Mesodermal cell (in vitro differentiated cells): ENCODE measurements at regions not wholly inside any gene's neighbourhood (a gene's known extent, or its start where the extent isn't known, plus 50 kb on each side); places are given as distances from the start of the nearest gene placed in this dataset.

Experiments
- H3K27ac ChIP-seq: 2 replicates; pipeline ENCODE4 v1.7.0; 2013; ENCODE audit warnings: mild to moderate bottlenecking, low read depth, low read length, moderate library complexity; ENCODE audit not compliant: severe bottlenecking
- H3K36me3 ChIP-seq: 2 replicates; pipeline ENCODE4 v1.7.1; 2013; ENCODE audit warnings: mild to moderate bottlenecking, low read length, moderate library complexity; ENCODE audit not compliant: control insufficient read depth, insufficient read depth
- H3K4me1 ChIP-seq: one replicate; pipeline ENCODE4 v1.7.1; 2013; ENCODE audit warnings: mild to moderate bottlenecking, low read length; ENCODE audit not compliant: insufficient read depth, control insufficient read depth, poor library complexity, severe bottlenecking
- H3K4me3 ChIP-seq: 2 replicates; pipeline ENCODE4 v1.7.0; 2013; ENCODE audit warnings: low read length, control low read depth, mild to moderate bottlenecking; ENCODE audit not compliant: insufficient read depth, poor library complexity, severe bottlenecking; ENCODE audit errors: extremely low read depth
- H3K9me3 ChIP-seq: 2 replicates; pipeline ENCODE4 v1.7.1; 2013; ENCODE audit warnings: mild to moderate bottlenecking, low read length, moderate library complexity; ENCODE audit not compliant: control insufficient read depth
- WGBS, 2 experiments: methylation state at CpG; one replicate each; pipeline ENCODE4 v1.1.5; 2013; ENCODE audit warnings: missing lambda C conversion rate in 2 of 2; ENCODE audit not compliant: insufficient coverage in 2 of 2; 5-methylcytosine and 5-hydroxymethylcytosine counted together

GRCh38 chr15:93506646-93507045 lies 417.6 kb upstream of the RGMA start:
- no peaks in the 10 kb centered on the region for H3K36me3 ChIP-seq
- H3K9me3 ChIP-seq, result no peaks in the 10 kb centered on the region
- H3K27ac ChIP-seq, result no peak overlapping the region
- no peak overlapping the region for H3K4me3 ChIP-seq
- WGBS, 2 experiments, result 87 to 90% methylated on average over 7 to 8 of the region's 11 CpGs
- H3K4me1 ChIP-seq, result no peaks in the 10 kb centered on the region

DNA sequence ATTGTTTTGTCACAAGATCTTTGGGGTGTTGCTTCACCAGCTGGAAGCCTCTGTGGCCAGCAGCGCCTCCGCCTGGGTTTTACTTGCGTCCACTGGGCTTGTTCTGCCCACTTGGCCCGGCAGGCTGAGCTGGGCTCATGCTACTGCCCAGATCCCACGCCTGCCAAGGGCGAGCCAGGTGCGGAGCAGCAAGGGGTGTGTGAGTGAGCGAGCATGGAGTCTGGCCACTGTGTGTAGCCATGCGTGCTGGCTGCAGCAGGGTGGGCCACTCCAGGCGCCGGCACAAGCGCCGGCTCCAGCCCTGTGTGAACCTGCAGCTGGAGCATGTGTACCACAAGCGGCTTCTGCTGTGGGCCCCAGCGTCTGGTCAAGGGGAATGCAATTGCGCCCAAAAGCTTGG lies 416.5 kb upstream of the RGMA start:
- no peaks in the 10 kb centered on the region for H3K4me1 ChIP-seq
- 87 to 94% methylated on average over 16 of the region's 16 CpGs for WGBS, 2 experiments
- H3K36me3 ChIP-seq, result no peaks in the 10 kb centered on the region
- H3K4me3 ChIP-seq, result no peak overlapping the region
- H3K27ac ChIP-seq, result no peak overlapping the region
- H3K9me3 ChIP-seq, result no peaks in the 10 kb centered on the region

GRCh38 chr15:93501946-93502345 lies 412.9 kb upstream of the RGMA start:
- no peaks in the 10 kb centered on the region for H3K36me3 ChIP-seq
- WGBS, 2 experiments, result no CpG with 5 or more reads among the region's 2 CpGs
- H3K27ac ChIP-seq, result no peak overlapping the region
- H3K4me3 ChIP-seq, result no peak overlapping the region
- H3K4me1 ChIP-seq, result no peaks in the 10 kb centered on the region
- no peaks in the 10 kb centered on the region for H3K9me3 ChIP-seq

DNA sequence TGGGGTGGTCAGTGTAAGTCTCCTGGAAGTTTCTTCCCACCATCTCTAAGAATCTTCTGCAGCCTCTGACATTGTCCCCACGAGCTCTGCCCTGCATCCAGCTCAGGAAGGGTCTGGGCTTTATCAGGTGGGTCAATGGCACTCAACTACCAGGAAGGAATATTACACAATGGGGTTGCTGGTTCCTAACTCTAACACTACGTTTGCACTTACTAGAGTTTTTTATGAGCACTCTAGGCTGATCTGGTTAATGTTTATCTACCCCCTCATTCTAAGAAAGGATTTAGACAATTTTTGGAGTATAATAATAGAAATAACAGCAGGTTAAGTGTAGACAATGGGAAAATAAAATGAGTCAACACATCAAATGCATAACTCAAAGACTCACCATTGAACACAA lies 411.1 kb upstream of the RGMA start:
- H3K27ac ChIP-seq, result no peak overlapping the region
- no peaks in the 10 kb centered on the region for H3K4me1 ChIP-seq
- no peak overlapping the region for H3K4me3 ChIP-seq
- WGBS, 2 experiments, result 80% methylated on average over 1 of the region's 2 CpGs; no CpG with 5 or more reads in 1 of the 2 experiments
- no peaks in the 10 kb centered on the region for H3K9me3 ChIP-seq
- no peaks in the 10 kb centered on the region for H3K36me3 ChIP-seq

GRCh38 chr15:93497291-93497690 lies 408.3 kb upstream of the RGMA start:
- H3K9me3 ChIP-seq, result no peaks in the 10 kb centered on the region
- H3K36me3 ChIP-seq, result no peaks in the 10 kb centered on the region
- no peak overlapping the region for H3K4me3 ChIP-seq
- H3K27ac ChIP-seq, result no peak overlapping the region
- 75 to 100% methylated on average over 1 of the region's 2 CpGs for WGBS, 2 experiments
- H3K4me1 ChIP-seq, result no peaks in the 10 kb centered on the region

DNA sequence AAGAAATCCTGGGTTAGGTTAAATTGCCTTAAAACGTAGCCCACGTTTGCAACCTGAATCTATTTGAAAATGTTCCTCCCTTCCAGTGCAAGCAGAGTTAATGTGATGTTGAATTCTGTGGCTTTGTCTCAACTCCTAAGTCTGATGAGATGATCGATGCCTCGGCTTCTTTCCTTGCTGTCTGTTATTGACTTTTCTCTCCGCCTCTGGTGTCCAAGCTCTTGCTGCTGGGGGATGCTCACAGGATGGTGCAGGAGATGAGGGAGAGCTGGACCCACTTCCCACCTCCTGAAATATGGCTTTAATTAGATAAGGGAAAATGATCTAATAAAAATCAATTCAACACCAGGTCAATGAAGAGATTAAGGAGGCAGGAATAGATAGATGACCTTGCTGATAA lies 407.9 kb upstream of the RGMA start:
- Histone ChIP-seq H3K27ac (no peak overlapping the region), H3K4me1 (no peaks in the 10 kb centered on the region), H3K4me3 (no peak overlapping the region), H3K9me3 (no peaks in the 10 kb centered on the region), H3K36me3 (no peaks in the 10 kb centered on the region)
- 88% methylated on average over 2 of the region's 5 CpGs; no CpG with 5 or more reads in 1 of the 2 experiments for WGBS, 2 experiments

DNA sequence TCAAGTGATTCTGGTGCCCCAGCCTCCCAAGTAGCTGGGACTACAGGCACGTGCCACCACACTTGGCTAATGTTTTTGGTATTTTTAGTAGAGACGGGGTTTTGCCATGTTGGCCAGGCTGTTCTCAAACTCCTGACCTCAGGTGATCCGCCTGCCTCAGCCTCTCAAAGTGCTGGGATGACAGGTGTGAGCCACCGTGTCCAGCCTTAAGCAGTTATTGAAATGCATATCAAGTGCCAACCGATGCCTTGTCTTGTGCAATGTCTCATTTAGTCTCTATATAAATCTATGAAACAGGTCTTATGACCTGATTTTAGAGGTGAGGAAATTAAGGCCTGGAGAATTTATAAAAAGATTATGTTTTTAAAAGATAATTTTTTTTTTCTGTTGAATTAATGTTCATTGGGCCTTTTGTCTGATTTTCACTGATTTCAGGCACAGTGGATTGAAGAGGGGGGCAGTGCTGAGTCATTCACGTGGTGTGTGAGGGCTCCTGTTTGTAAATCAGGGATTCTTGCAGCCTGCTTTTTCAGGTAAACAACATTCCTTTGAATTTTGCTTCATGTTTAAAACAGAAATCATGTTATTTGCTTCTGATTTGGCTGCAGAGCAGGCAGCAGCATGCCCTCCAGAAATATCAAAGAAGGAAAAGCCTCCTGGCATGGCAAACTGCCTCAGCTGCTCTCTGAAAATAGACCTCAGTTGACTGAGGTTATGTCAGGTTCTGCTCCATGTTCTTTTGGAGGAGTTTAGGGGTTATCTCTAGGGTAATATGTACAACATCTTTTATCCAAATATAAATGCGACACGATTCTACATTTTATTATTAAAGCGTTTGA lies 407.0 kb upstream of the RGMA start:
- no peaks in the 10 kb centered on the region for H3K9me3 ChIP-seq
- H3K27ac ChIP-seq, result no peak overlapping the region
- 62 to 65% methylated on average over 4 to 6 of the region's 9 CpGs for WGBS, 2 experiments
- no peak overlapping the region for H3K4me3 ChIP-seq
- H3K36me3 ChIP-seq, result no peaks in the 10 kb centered on the region
- no peaks in the 10 kb centered on the region for H3K4me1 ChIP-seq

DNA sequence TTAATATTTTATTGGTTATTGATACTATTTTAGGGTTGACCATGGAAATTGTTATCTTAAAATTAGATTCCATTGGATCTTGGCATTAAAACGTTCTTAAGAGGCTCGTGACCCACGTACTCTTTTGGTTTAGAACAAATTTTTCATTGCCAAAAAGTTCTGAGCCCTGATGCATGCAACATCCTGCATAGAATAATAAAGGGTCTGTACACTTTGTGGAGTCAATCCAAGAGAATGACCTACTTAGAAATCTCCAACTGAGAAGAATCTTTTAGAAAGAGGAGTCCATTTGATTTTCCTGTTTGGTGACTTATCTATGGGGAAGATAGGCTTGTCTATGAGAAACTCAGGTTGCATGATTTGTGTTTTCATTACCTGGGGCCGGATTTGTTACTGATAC lies 404.2 kb upstream of the RGMA start:
- 85 to 86% methylated on average over 2 to 4 of the region's 4 CpGs for WGBS, 2 experiments
- no peak overlapping the region for H3K27ac ChIP-seq

DNA sequence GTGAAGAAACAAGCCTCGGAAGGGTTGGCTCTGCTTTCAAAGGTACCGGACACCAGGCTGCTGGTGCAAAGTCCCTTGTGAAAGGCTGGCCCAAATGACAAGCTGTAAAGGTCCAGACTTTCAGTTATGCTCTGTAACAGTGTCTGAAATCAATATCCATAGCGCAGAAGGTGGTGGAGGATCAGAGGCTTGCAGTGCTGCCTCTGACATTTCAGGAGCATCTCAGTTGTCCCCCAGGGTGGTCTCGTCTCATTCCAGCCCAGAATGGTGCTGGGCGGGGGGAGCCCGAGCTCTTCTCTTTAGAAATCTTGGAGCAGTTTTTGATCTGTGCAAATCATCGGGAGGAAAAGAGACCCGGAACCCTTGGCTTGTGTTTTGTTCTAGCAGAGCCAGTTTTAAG lies 402.3 kb upstream of the RGMA start:
- H3K36me3 ChIP-seq, result no peaks in the 10 kb centered on the region
- no peaks in the 10 kb centered on the region for H3K9me3 ChIP-seq
- WGBS, 2 experiments, result 81 to 86% methylated on average over 8 of the region's 8 CpGs
- no peak overlapping the region for H3K27ac ChIP-seq
- H3K4me3 ChIP-seq, result no peak overlapping the region
- H3K4me1 ChIP-seq, result no peaks in the 10 kb centered on the region

More for the DNA sequence above, 404.2 kb upstream of the RGMA start:
- Histone ChIP-seq H3K9me3 (no peaks in the 10 kb centered on the region), H3K4me1 (no peaks in the 10 kb centered on the region), H3K36me3 (no peaks in the 10 kb centered on the region), H3K4me3 (no peak overlapping the region)

- Histone ChIP-seq H3K27ac (no peak overlapping the region), H3K9me3 (no peaks in the 10 kb centered on the region), H3K4me3 (no peak overlapping the region), H3K36me3 (no peaks in the 10 kb centered on the region), H3K4me1 (no peaks in the 10 kb centered on the region)
- WGBS, 2 experiments, result 71 to 88% methylated on average over 5 of the region's 5 CpGs
These were observed 399.3 kb upstream of the RGMA start for GRCh38 chr15:93488296-93488713.

DNA sequence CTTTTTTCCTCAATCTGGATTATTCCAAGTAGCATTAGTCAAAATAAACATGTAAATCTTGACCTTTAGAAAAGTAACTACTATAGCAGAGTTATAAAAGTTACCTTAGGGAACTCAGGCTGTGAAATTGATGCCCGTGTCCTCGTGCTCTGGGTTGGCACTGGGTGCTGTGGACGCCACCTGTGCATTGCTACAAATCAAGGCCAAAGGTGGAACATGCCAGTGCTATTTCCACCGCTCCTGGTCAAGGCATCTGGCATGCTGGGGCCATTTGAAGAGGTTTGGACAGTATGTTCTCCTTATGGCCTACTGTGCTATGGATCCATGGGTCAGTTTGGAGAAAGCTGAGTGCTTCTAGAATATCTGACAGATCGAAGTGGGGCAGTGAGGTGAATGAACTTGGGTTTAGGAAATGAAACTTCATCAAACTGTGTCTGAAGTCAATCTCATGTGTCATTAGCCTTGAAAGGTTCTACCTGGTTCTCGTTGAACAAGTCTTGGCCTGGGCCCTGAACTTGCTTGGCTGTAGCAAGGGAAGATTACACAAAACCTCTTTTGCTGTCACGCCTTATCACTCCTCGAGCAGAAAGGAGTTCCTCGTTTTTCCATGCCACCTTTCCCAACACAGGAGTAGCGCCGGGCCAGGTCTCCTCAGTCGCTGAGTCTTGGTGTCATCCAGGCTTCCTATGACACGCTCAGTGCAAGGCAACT lies 397.6 kb upstream of the RGMA start:
- Histone ChIP-seq H3K4me3 (no peak overlapping the region), H3K4me1 (no peaks in the 10 kb centered on the region), H3K9me3 (no peaks in the 10 kb centered on the region), H3K27ac (no peak overlapping the region), H3K36me3 (no peaks in the 10 kb centered on the region)
- WGBS, 2 experiments, result 83 to 87% methylated on average over 13 of the region's 13 CpGs
